ENCODE measurements at regions not wholly inside any gene's neighbourhood (a gene's known extent, or its start where the extent isn't known, plus 50 kb on each side); places are given as distances from the start of the nearest gene placed in this dataset.
"Not testable (repeated sequence)": the region's sequence is repeated elsewhere in the genome, so short reads cannot be mapped to it uniquely, and the experiment has no call there.

- TF ChIP-seq EZH2 (IDR thresholded peaks at IDR 0.05; ENCODE audit: insufficient read depth, poor library complexity, severe bottlenecking); EZH2phosphoT487 (IDR thresholded peaks at IDR 0.05; ENCODE audit: insufficient read depth, low read depth): not testable (repeated sequence)
Observed at GRCh38 chr20:22971077-22971476, 64.0 kb upstream of the SSTR4 start.
